ENCODE measurements at regions not wholly inside any gene's neighbourhood (a gene's known extent, or its start where the extent isn't known, plus 50 kb on each side); places are given as distances from the start of the nearest gene placed in this dataset.
"Not testable (repeated sequence)": the region's sequence is repeated elsewhere in the genome, so short reads cannot be mapped to it uniquely, and the experiment has no call there.

DNA sequence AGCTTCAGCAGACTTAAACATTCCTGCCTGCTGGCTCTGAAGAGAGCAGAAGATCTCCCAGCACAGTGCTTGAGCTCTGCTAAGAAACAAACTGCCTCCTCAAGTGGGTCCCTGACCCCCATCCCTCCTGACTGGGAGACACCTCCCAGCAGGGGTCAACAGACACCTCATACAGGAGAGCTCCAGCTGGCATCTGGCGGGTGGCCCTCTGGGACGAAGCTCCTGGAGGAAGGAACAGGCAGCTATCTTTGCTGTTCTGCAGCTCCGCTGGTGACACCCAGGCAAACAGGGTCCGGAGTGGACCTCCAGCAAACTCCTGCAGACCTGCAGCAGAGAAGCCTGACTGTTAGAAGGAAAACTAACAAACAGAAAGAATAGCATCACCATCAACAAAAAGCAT, 139.3 kb downstream of the ATXN7L3B start:
- intact Hi-C loops (cut with micrococcal nuclease; ENCODE audit: unreplicated experiment); BruUV-seq (replicated peaks): not testable (repeated sequence)

GRCh38 chr12:74685385-74685784, 147.8 kb downstream of the ATXN7L3B start:
- intact Hi-C loops (cut with micrococcal nuclease; ENCODE audit: unreplicated experiment) = no loop called here
- Histone ChIP-seq H3K36me3 (ENCODE audit: control insufficient read depth in 2 of 2, insufficient read depth in 2 of 2, low read length in 1 of 2) (no peaks in the 10 kb centered on the region), H3K9ac (ENCODE audit: control insufficient read depth, insufficient read depth, low read length) (no peak overlapping the region), H3K27ac (ENCODE audit: control insufficient read depth, insufficient read depth) (no peak overlapping the region), H3K27me3 (replicated peaks in 1 of 2; ENCODE audit: control insufficient read depth in 2 of 2, insufficient read depth in 2 of 2, low read length in 1 of 2) (no peaks in the 10 kb centered on the region), H4K20me1 (ENCODE audit: control insufficient read depth, insufficient read depth) (no peaks in the 10 kb centered on the region), H3K9me3 (replicated peaks; ENCODE audit: control insufficient read depth, insufficient read depth, low read length) (no peaks in the 10 kb centered on the region), H3K4me3 (no peak overlapping the region), H3K4me1 (ENCODE audit: control insufficient read depth, insufficient read depth, low read length) (no peaks in the 10 kb centered on the region), H3K79me2 (ENCODE audit: control insufficient read depth, insufficient read depth, low read length) (no peaks in the 10 kb centered on the region), H2AFZ (ENCODE audit: control insufficient read depth, low read depth, low read length) (no peak overlapping the region), H3K4me2 (ENCODE audit: control insufficient read depth, insufficient read depth) (no peak overlapping the region)
- FAIRE-seq = no peak
- BruUV-seq (replicated peaks) = no TSS peak
- ATAC-seq = no peak
- TF ChIP-seq SIN3A (IDR thresholded peaks at IDR 0.05; ENCODE audit: low read depth, low read length) = no peak
- no peak for TF ChIP-seq STAT3 (IDR thresholded peaks at IDR 0.05; ENCODE audit: low read depth, low read length)
- TF ChIP-seq KDM1A (IDR thresholded peaks at IDR 0.05; ENCODE audit: borderline replicate concordance) = no peak
- no peak for TF ChIP-seq TAF1 (IDR thresholded peaks at IDR 0.05; ENCODE audit: borderline replicate concordance, low read depth, low read length)
- no peak for TF ChIP-seq RBBP5 (conservative IDR thresholded peaks at IDR 0.05)
- no peak for TF ChIP-seq RAD21 (IDR thresholded peaks at IDR 0.05; ENCODE audit: insufficient read depth, low read depth, low read length)
- TF ChIP-seq HCFC1 (IDR thresholded peaks at IDR 0.05; ENCODE audit: low read length) = no peak
- no peak for TF ChIP-seq RELB (IDR thresholded peaks at IDR 0.05; ENCODE audit: low read depth)
- no peak for TF ChIP-seq GATAD2B (conservative IDR thresholded peaks at IDR 0.05; ENCODE audit: low read depth)
- TF ChIP-seq, protein P1, sequence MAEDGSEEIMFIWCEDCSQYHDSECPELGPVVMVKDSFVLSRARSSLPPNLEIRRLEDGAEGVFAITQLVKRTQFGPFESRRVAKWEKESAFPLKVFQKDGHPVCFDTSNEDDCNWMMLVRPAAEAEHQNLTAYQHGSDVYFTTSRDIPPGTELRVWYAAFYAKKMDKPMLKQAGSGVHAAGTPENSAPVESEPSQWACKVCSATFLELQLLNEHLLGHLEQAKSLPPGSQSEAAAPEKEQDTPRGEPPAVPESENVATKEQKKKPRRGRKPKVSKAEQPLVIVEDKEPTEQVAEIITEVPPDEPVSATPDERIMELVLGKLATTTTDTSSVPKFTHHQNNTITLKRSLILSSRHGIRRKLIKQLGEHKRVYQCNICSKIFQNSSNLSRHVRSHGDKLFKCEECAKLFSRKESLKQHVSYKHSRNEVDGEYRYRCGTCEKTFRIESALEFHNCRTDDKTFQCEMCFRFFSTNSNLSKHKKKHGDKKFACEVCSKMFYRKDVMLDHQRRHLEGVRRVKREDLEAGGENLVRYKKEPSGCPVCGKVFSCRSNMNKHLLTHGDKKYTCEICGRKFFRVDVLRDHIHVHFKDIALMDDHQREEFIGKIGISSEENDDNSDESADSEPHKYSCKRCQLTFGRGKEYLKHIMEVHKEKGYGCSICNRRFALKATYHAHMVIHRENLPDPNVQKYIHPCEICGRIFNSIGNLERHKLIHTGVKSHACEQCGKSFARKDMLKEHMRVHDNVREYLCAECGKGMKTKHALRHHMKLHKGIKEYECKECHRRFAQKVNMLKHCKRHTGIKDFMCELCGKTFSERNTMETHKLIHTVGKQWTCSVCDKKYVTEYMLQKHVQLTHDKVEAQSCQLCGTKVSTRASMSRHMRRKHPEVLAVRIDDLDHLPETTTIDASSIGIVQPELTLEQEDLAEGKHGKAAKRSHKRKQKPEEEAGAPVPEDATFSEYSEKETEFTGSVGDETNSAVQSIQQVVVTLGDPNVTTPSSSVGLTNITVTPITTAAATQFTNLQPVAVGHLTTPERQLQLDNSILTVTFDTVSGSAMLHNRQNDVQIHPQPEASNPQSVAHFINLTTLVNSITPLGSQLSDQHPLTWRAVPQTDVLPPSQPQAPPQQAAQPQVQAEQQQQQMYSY (CRISPR knock-in tag; IDR thresholded peaks at IDR 0.05) = no peak
- no peak for TF ChIP-seq CHD4 (IDR thresholded peaks at IDR 0.05)
- no peak for TF ChIP-seq NFXL1 (IDR thresholded peaks at IDR 0.05; ENCODE audit: borderline replicate concordance)
- TF ChIP-seq EGR1 (IDR thresholded peaks at IDR 0.05; ENCODE audit: borderline replicate concordance in 1 of 2, low read depth in 2 of 2, low read length in 2 of 2) = no peak
- DNase-seq (ENCODE audit: low read depth, low spot score) = no peak
- 32% methylated on average over 5 of the region's 5 CpGs for WGBS (ENCODE audit: insufficient coverage, insufficient replicate concordance, low lambda C conversion rate, missing lambda C conversion rate)
- ChIA-PET POLR2A (no interaction called here), RAD21 (ENCODE audit: unreplicated experiment) (no interaction called here), SMC1A (ENCODE audit: uncharacterized antibody, unreplicated experiment) (no interaction called here), CTCF (no interaction called here)
- in situ Hi-C loops (cut with MboI) = loop anchor here (25.0 kb wide), 1 partner anchor 802 kb away; the partner anchor contains the start of gene GLIPR1

More for the DNA sequence above, 139.3 kb downstream of the ATXN7L3B start:
- RAD21 ChIA-PET (ENCODE audit: unreplicated experiment); H3K27ac ChIP-seq (ENCODE audit: control insufficient read depth, insufficient read depth); H4K20me1 ChIP-seq (ENCODE audit: control insufficient read depth, insufficient read depth); H3K9ac ChIP-seq (ENCODE audit: control insufficient read depth, insufficient read depth, low read length); H3K4me2 ChIP-seq (ENCODE audit: control insufficient read depth, insufficient read depth); H3K36me3 ChIP-seq (ENCODE audit: control insufficient read depth in 2 of 2, insufficient read depth in 2 of 2, low read length in 1 of 2); DNase-seq (ENCODE audit: low read depth, low spot score); FAIRE-seq; POLR2A ChIA-PET; H3K4me1 ChIP-seq (ENCODE audit: control insufficient read depth, insufficient read depth, low read length); H3K4me3 ChIP-seq; H3K9me3 ChIP-seq (replicated peaks; ENCODE audit: control insufficient read depth, insufficient read depth, low read length); CTCF ChIA-PET; ATAC-seq; H3K27me3 ChIP-seq (replicated peaks in 1 of 2; ENCODE audit: control insufficient read depth in 2 of 2, insufficient read depth in 2 of 2, low read length in 1 of 2); SMC1A ChIA-PET (ENCODE audit: uncharacterized antibody, unreplicated experiment); H2AFZ ChIP-seq (ENCODE audit: control insufficient read depth, low read depth, low read length); H3K79me2 ChIP-seq (ENCODE audit: control insufficient read depth, insufficient read depth, low read length): not testable (repeated sequence)
- in situ Hi-C loops (cut with MboI) = loop anchor here (25.0 kb wide), 1 partner anchor 810 kb away; the partner anchor contains the start of gene GLIPR1
- WGBS (ENCODE audit: insufficient coverage, insufficient replicate concordance, low lambda C conversion rate, missing lambda C conversion rate) = 44% methylated on average over 4 of the region's 4 CpGs
